Keratinocyte (primary cell): ENCODE measurements at regions not wholly inside any gene's neighbourhood (a gene's known extent, or its start where the extent isn't known, plus 50 kb on each side); places are given as distances from the start of the nearest gene placed in this dataset.

ENCODE experiments used
- DNase-seq: peaks from one replicate; pipeline ENCODE4 v3.0.0-alpha.2; 2011; ENCODE audit warnings: low read depth, missing footprints, low spot score
- FAIRE-seq: peaks from 2 replicates; lab custom pipeline; 2011; peaks lifted over from hg19 to GRCh38; lab: Jason Lieb, UNC
- H2AFZ ChIP-seq: 2 replicates; pipeline ENCODE4 v1.6.0; 2012; ENCODE audit warnings: low read length, control low read depth, inconsistent platforms; ENCODE audit not compliant: control insufficient read depth
- H3K27ac ChIP-seq: 2 replicates; pipeline ENCODE4 v1.5.1; 2011; ENCODE audit warnings: low read length; ENCODE audit not compliant: control insufficient read depth, insufficient read depth
- H3K27me3 ChIP-seq: 3 replicates; pipeline ENCODE4 v1.6.0; 2011; ENCODE audit warnings: low read length; ENCODE audit not compliant: control insufficient read depth, insufficient read depth; ENCODE audit errors: extremely low read depth
- H3K36me3 ChIP-seq, 2 experiments: 2 replicates in 1 of 2; 3 replicates in 1 of 2; pipeline ENCODE4 v1.5.1; 2011; ENCODE audit warnings: low read length in 2 of 2, mild to moderate bottlenecking in 1 of 2; ENCODE audit not compliant: control insufficient read depth in 2 of 2, insufficient read depth in 2 of 2; ENCODE audit errors: extremely low read depth in 1 of 2
- H3K4me1 ChIP-seq: 3 replicates; pipeline ENCODE4 v1.5.1; 2011; ENCODE audit warnings: low read length; ENCODE audit not compliant: control insufficient read depth, insufficient read depth; ENCODE audit errors: extremely low read depth
- H3K4me2 ChIP-seq: 3 replicates; pipeline ENCODE4 v1.6.0; 2011; ENCODE audit warnings: low read depth, low read length; ENCODE audit not compliant: control insufficient read depth, insufficient read depth; ENCODE audit errors: extremely low read depth
- H3K4me3 ChIP-seq, 3 experiments: fragments of 200-600 bp in 1 of 3; sonication (generic) in 1 of 3; 2 replicates in 2 of 3; 3 replicates in 1 of 3; pipeline ENCODE4 v1.5.1; 2011 to 2016; ENCODE audit warnings: low read length in 3 of 3, mild to moderate bottlenecking in 3 of 3, control low read depth in 2 of 3, inconsistent platforms in 1 of 3, low read depth in 1 of 3, mixed read lengths in 1 of 3, mixed run types in 1 of 3, moderate library complexity in 1 of 3; ENCODE audit not compliant: control insufficient read depth in 2 of 3, insufficient read depth in 2 of 3; ENCODE audit errors: extremely low read depth in 1 of 3
- H3K79me2 ChIP-seq: 2 replicates; pipeline ENCODE4 v1.6.0; 2012; ENCODE audit warnings: low read length; ENCODE audit not compliant: control insufficient read depth, insufficient read depth
- H3K9ac ChIP-seq: 3 replicates; pipeline ENCODE4 v1.6.0; 2011; ENCODE audit warnings: low read length; ENCODE audit not compliant: control insufficient read depth, insufficient read depth; ENCODE audit errors: extremely low read depth
- H3K9me1 ChIP-seq: 3 replicates; pipeline ENCODE4 v1.6.0; 2011; ENCODE audit warnings: low read length; ENCODE audit not compliant: control insufficient read depth, insufficient read depth; ENCODE audit errors: extremely low read depth
- H3K9me3 ChIP-seq: 2 replicates; pipeline ENCODE4 v1.5.1; 2012; ENCODE audit warnings: low read depth, low read length; ENCODE audit not compliant: control insufficient read depth
- H4K20me1 ChIP-seq: 3 replicates; pipeline ENCODE4 v1.6.0; 2011; ENCODE audit warnings: low read length; ENCODE audit not compliant: control insufficient read depth, insufficient read depth; ENCODE audit errors: extremely low read depth
- EZH2 ChIP-seq: IDR thresholded peaks from one replicate; pipeline ENCODE4 v1.6.1; 2012; ENCODE audit warnings: inconsistent platforms, mild to moderate bottlenecking, low read length, moderate library complexity
- dilution Hi-C: fragments of 300-500 bp; cut with MboI; formaldehyde crosslinking; loops from one replicate; pipeline ENCODE4 v1.7.0; 2020; ENCODE audit warnings: low sequenced_read_pairs; ENCODE audit not compliant: extremely low pct_ligation_motif_present
- TF ChIP-seq, protein P1 (sequence below), 3 experiments: IDR thresholded peaks in 1 of 3; conservative IDR thresholded peaks in 1 of 3; optimal IDR thresholded peaks in 1 of 3; 2 replicates in 2 of 3; 3 replicates in 1 of 3; pipeline versions ENCODE3 to v1.5.1; 2011; ENCODE audit warnings: low read length in 3 of 3, mild to moderate bottlenecking in 3 of 3, moderate library complexity in 2 of 3, control low read depth in 1 of 3, inconsistent platforms in 1 of 3; ENCODE audit not compliant: insufficient read depth in 2 of 3; ENCODE audit errors: extremely low read depth in 1 of 3

DNA sequence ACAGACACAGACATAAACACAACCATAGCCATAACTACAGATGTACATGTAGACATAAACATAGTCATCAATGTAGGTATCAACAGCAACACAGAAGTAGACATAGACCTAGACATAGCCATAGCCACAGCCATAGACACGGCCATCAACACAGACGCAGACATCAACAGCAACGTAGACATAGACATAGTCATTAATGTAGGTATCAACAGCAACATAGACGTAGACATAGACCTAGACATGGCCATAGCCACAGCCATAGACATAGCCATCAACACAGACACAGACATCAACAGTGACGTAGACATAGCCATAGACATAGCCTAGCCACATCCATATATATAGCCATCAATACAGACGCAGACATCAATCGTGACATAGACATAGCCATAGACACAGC lies 258.3 kb upstream of the FOXQ1 start:
- peak; percentile 86 for FAIRE-seq
- Histone ChIP-seq H2AFZ (no peak overlapping the region), H3K27ac (no peak overlapping the region), H3K4me1 (no peaks in the 10 kb centered on the region), H3K36me3 (no peaks in the 10 kb centered on the region), H3K9me3 (peaks cover 2% of the 10 kb centered on the region), H3K9ac (no peak overlapping the region), H3K27me3 (no peaks in the 10 kb centered on the region), H3K9me1 (no peaks in the 10 kb centered on the region), H3K4me2 (no peak overlapping the region), H3K79me2 (no peaks in the 10 kb centered on the region), H4K20me1 (no peaks in the 10 kb centered on the region), H3K4me3 (no peak overlapping the region)
- TF ChIP-seq, protein P1, sequence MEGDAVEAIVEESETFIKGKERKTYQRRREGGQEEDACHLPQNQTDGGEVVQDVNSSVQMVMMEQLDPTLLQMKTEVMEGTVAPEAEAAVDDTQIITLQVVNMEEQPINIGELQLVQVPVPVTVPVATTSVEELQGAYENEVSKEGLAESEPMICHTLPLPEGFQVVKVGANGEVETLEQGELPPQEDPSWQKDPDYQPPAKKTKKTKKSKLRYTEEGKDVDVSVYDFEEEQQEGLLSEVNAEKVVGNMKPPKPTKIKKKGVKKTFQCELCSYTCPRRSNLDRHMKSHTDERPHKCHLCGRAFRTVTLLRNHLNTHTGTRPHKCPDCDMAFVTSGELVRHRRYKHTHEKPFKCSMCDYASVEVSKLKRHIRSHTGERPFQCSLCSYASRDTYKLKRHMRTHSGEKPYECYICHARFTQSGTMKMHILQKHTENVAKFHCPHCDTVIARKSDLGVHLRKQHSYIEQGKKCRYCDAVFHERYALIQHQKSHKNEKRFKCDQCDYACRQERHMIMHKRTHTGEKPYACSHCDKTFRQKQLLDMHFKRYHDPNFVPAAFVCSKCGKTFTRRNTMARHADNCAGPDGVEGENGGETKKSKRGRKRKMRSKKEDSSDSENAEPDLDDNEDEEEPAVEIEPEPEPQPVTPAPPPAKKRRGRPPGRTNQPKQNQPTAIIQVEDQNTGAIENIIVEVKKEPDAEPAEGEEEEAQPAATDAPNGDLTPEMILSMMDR (optimal IDR thresholded peaks at IDR 0.05 in 1 of 3, IDR thresholded peaks at IDR 0.05 in 1 of 3, conservative IDR thresholded peaks at IDR 0.05 in 1 of 3; ENCODE audit: extremely low read depth in 1 of 3, insufficient read depth in 2 of 3, low read length in 3 of 3), result no peak
- TF ChIP-seq EZH2, result no peak
- no peak for DNase-seq
- dilution Hi-C loops, result no loop called here

DNA sequence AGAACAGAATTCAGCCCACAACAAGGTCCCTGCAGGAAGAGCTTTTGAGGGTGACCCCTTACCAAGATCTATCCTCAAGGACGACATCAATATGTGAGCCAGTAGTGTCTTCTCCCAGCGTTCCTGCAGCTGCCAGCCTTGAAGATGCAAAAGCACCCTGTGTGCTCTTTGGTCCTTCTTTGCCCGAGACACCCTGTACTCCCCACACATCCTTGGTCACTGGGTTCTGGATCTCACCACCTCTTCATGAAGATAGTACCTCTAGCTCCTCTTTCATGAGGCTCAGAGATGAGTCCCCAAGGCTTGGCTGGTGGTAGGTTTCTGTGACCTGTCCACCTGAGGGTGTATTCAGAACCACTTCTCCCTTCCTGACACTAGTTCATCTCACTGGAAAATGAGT lies 259.6 kb upstream of the FOXQ1 start:
- FAIRE-seq, result no peak
- dilution Hi-C loops, result no loop called here
- H3K9ac ChIP-seq, result no peak overlapping the region

More for the DNA sequence above, 259.6 kb upstream of the FOXQ1 start:
- Histone ChIP-seq H2AFZ (no peak overlapping the region), H3K36me3 (no peaks in the 10 kb centered on the region), H3K9me3 (peaks cover 2% of the 10 kb centered on the region), H3K27ac (no peak overlapping the region), H3K4me2 (no peak overlapping the region), H3K9me1 (no peaks in the 10 kb centered on the region), H3K4me1 (no peaks in the 10 kb centered on the region), H3K4me3 (no peak overlapping the region), H3K27me3 (no peaks in the 10 kb centered on the region), H3K79me2 (no peaks in the 10 kb centered on the region), H4K20me1 (no peaks in the 10 kb centered on the region)
- no peak for DNase-seq
- TF ChIP-seq, protein P1 (optimal IDR thresholded peaks at IDR 0.05 in 1 of 3, IDR thresholded peaks at IDR 0.05 in 1 of 3, conservative IDR thresholded peaks at IDR 0.05 in 1 of 3; ENCODE audit: extremely low read depth in 1 of 3, insufficient read depth in 2 of 3, low read length in 3 of 3), result no peak
- no peak for TF ChIP-seq EZH2
